Activated CD4-positive, CD25-positive, alpha-beta regulatory T cell (primary cell): ENCODE measurements at regions not wholly inside any gene's neighbourhood (a gene's known extent, or its start where the extent isn't known, plus 50 kb on each side); places are given as distances from the start of the nearest gene placed in this dataset.
A peak's percentile ranks its signal among the peaks of the same experiment; 100 is the strongest.

Experiments
- DNase-seq, 4 experiments: peaks; one replicate each; lab custom pipeline; 2025; lab: John Stamatoyannopoulos, UW

DNA sequence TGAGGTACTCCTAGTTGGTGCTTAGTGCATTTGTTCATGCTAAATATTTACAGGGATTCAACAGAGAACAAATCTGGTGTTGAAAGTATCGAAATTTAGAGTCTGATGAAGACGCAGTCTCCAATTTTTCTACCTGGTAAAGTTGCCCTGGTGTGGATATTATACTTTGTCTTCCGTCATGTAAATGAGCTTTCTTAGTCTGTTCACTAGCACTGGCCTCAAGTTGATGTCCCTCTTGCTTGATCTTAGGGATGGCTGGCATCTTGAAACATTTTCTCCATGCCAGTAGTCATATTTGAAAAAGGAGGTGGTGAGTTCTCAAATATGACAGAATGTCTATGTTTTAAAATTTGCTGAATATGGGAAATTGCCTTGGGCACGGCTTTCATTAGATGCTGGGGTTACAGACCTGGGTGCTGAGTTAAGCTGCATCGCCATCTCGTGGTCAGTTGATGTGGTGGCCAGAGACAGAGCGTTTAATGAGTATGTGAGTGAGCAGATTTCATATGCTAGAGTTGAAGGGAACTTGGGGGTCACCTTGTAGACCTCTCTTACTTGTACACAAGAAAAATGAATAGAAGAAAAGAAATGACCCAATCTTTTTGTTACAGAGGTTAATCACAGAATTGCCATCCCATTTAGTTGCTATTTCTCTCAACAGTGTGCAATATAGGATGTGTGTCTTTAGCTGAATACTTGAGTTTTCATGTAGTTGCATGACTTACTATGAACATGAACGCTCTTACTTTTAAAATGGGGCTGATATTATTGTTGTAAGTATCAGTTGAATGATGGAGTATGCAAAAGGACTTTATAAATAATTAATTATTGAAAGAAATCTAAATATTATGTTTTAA is 172.8 kb upstream of the DCN start:
- DNase-seq: peak in 2 of 4 experiments; percentile 2 to 19

DNA sequence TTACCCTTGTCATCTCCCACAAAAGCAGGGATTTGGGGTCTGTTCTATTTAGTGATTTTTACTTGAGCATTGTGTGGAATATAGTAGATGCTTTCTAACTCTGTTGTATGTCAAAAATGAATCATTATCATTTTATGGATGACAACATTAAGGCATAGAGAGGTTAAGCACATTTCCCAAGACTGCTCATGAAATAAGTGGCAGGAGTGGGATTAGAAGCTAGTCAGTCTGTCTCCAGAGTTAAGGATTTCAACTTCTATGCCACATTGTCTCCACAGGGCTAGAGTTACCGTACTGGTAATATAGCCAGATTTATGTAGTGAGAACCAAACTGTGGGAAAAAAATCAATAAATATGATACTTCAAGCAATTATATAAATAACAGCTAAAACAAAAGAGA is 170.6 kb upstream of the DCN start:
- DNase-seq: no peak

DNA sequence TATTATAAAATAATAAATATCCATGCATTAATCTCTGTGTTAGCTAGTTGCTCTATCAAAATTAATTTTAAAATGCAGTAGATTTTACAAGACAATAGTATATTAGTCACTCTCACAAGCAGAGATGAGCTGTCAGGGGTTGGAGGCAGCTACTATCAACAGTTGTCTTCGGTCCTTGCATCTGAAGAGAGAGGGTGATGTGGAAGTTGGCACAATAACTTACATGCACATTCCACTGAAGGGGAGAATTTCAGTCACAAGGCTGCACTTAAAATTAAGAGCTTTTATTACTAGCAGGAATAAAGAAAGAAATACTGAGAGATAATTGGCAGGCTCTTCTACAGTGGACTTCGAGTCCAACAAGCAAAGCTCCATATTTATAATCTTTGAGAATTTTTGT is 166.9 kb upstream of the DCN start:
- DNase-seq: no peak

DNA sequence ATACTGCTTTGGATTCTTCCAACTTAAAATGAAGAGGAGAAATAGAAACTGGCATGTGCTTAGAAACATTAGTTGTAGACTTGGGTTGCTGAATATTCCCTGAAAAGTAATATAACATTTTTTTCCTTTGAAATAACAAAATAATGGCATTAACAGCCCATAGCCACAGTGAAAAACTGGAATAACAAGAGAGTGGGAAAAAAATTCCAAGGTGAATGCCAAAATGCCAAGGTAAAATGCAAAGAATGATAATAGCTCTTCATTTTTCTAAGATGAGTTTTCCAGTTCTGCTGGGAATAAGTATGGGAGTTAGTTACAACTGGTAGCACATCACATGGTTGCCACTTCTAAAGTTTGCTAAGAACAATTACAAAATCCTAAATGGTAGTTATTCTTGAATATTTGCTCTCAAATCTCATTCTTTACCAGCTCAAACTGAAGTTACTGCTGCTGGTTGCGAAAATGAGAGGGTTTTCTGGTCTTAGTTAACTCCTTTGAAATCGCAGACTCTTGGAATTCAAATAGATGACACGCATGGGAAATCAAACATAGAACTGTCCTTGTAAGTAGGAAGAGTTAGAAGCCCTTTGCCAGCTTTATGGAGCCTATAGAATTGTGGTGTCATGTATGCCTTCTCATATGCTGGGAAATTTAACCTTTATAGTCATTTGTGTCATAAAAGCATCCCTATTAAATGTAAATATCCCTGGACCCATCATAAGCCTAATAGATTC is 165.0 kb upstream of the DCN start:
- no peak for DNase-seq

DNA sequence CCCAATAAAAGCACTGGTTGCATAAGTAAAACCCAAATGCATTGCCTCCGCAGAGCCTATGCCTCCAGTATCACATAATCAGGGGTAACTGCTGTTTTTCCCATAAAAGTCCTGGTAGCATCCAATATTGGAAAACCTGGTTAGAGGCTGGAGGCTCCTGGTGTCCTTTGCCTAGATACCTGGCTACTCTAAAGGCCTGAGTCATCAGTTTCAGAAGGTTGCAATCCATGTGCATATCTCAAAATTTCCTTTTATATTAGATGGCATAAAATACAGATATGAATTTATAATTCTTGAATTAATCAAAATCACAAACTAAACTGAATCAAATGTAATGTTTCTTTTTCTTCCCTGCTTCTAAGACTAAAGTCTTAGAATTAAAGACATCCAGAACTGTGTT is 164.2 kb upstream of the DCN start:
- no peak for DNase-seq

DNA sequence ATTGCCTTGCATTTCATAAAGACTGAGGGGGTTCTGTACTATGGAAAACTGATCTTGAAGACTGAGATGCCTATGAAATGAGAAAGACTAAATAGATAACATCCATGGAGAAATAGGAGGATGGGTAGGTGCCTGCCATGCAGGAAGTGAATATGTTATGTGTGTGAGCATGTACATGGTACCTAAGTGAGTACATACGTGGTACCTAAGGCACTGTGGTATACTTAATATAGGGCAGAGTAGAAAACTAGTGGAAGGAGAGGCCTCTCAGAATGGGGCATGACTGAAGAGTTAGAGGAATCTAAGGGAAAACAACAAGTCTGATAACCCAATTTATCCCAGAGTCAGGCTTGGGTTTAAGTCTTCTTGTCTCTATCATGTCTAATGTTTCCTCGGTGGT is 161.8 kb upstream of the DCN start:
- no peak for DNase-seq

DNA sequence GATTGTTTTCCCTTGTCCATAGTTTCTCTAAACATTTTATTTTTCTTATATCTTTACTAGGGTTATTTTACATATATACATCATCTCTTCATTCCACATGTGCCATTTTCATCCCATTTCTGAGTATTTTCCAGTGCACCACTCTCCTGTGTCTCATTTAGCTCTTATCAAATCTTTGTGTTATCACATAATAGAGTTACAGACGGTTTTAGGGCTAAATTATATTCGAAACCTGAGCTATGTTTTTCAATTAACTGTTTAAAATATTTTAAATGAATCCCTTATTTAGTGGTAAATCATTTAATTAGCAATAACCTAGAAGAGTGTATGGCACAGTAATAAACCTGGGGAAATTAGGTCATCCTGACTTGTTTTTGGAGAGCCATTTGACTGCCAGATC is 160.4 kb upstream of the DCN start:
- no peak for DNase-seq

DNA sequence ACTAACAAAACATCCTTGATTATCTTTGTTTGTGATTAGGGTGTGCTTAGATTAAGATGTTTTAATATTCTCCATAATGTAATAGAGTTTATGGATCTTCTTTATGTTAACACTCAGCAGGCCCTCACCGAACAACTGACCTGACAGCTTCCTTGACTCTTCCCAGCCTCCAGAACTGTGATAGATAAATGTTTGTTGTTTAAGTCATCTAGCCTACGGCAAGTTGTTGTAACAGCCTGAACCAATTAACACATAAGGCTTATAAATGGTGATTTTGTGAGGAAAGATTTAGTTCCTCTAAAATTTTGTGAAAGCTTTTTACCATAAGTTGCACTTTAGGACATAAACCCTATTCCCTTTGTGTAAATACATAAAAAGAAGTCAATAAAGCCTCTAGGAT is 156.5 kb upstream of the DCN start:
- no peak for DNase-seq

DNA sequence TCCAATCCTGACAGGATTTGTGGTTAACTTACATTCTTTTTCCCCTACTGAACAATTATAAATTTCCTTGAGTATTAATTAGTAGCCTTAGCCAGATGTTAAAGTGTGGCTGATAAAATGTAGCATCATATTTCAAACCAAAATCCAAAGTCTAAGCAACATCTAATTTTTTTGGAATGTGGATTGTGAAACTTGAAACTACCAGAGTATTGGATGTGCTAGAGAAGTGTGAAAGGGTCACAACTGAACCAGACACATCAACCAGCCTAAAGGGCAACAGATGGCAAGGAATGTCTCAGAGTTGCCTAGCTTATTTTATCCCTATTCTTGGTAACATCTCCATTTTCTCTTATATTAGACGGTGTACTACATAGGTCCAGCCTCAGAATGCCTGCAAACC is 153.1 kb upstream of the DCN start:
- DNase-seq: no peak

DNA sequence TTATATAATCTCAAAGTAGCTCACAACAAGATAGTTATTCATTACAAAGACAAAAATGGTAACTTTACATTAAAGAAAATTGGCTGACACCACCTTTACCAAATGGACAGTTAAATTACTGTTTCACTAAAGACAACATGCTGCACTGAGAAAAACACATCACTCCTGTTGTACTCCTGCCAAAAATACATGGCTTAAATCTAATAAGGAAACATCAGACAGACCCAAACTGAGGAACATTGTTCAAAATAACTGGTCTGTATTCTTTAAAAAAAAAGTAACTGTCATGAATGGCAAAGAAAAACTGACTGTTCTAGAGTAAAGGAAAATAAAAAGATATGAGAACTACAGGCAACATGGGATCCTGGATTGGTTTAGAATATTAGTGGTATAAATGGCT is 151.3 kb upstream of the DCN start:
- DNase-seq: no peak

DNA sequence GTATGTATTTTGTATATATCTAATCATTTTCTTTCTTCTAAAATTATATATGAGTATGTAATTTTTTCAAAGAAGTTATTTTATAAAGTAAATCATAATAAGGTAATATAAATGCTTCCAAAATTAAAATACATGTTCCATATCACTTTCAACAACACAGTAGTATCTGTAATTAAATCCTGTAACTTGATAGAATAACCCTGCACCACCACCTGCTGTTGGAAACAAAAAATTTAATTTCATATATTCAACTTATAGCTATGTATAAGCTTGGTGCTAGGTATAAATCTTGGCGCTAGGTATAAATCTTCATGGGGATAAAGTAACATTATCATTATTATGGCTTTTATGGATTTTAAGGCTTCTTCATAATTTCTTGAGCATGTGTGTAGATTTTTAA is 149.7 kb upstream of the DCN start:
- no peak for DNase-seq

DNA sequence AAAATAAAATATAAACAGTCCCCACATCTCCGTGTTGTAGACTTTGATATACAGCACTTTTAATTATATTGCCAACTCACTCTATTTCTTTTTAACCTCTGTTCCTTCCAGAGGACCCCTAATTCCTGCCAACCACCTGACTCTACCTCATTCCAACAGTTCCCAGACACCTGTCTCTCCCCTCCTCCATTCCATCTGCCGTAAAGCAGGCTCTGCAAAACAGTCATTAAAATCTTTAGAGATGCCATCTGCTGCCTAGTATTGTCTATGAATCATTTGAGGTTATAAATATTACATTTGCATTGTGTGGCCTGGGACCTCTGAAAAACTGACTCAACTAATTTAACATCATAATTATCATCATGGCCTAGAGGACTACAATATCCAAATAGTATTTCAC is 148.8 kb upstream of the DCN start:
- no peak for DNase-seq

DNA sequence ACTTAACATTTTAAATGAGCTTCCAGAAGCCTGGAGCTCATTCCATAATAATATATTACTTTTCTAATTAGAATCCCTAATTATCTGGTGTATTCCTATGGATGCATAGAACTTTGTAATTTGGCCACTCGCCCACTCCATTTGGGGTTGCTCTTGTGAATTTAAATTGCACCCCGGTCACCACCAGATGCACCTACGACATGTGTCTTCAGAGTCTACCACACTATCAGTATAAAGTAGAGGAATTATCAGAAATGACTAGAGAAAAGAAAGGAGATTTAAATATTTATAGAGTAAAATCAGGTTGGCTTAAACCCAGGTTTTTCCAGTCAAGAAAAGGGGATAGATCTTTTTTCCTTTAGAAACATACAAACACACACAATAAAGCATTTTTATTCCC is 145.8 kb upstream of the DCN start:
- no peak for DNase-seq

DNA sequence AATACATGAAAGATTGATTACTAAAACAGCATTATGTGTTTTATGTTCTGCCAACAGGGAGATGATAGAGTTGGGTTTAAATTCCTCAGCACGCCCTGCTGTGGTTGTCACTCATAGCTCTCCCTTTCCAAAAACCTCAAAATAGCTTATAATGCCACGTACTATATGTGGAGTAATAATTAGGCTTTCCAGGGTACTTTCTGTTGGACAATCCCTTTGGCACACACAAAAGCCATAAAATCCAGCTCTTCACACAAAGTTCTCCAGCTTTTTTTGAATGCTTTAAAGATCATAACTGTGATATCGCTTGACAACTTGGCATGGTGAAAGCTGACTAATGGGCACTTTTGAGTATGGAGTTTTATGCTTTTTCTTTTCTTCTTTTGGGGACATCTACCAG is 145.3 kb upstream of the DCN start:
- no peak for DNase-seq

DNA sequence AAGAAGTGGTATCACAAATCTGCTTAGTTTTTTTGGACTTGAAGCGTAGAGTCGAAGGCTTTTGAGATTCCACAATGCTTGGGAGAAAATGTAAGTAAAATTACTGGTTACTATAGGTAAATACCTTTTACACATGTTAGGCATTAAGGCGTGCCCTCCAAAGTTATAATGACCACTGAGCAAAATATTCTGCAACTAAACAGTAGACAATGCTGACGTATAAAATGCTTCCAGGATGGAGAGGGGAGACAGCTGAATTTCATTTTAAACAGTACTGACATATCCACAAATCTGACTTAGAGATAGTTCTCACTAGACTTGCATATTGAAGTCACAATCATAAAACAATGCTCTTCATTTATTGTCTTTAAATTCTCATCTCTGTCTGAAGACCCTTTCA is 144.5 kb upstream of the DCN start:
- no peak for DNase-seq

DNA sequence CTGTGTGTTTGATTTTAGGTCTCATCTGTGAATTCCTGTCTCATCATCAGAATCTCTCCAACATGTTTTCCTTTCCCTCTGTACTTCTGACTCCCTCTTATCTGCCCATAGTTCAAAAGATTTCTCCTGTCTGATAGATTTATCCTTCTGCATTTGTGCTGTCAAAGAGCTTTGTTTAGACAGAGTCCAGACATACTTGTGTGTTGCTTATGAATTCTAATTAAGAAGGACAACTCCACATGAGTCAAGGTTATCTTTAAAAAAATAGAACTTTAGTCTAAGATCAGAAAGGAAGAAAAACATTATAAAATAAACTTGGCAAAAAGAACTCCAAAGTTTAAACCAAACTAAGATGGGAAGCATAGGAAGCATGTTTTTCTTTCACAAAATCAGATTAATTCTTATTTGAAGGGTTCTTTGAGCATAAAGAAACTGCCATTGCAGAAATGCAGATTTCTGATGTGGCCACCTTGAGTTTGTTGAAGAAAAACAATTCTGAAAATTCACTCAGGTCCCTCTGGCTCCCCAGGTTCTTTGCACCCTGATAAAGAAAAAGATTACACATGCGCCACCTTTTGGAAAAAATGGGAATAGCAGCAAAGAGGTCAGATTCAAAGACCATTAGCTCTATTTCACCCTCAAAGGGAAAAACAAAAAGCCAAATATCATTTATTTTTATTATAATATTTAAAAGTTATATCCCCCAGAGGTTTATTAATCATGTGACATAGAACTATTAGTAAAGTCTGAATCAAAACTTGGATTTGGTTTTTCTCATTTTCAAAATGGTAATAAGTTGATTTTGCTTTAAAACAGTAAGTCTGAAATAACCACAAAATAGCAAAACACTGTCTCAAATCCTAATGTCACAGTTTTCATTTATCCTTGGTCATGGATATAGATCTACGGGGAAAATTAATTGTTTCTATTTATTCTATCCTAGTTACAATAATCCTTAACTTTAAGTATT is 143.7 kb upstream of the DCN start:
- DNase-seq: no peak

DNA sequence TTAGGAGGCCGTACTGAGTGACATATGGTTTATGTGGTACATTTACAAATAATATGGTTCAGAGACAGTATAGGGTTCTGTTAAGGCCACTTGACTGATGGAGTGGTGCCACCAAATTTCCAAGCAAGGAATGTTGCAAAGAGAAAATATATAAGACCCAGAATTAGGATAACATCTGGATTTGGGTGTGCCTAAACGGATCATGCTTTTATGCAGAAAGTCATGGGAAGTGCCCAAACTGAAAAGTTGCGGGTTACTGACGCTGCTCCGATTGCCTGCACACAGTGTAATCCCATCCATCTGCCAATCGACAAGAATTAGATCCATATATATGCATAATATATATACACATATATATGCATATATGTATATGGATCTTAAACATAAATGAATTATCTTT is 138.4 kb upstream of the DCN start:
- DNase-seq: no peak

DNA sequence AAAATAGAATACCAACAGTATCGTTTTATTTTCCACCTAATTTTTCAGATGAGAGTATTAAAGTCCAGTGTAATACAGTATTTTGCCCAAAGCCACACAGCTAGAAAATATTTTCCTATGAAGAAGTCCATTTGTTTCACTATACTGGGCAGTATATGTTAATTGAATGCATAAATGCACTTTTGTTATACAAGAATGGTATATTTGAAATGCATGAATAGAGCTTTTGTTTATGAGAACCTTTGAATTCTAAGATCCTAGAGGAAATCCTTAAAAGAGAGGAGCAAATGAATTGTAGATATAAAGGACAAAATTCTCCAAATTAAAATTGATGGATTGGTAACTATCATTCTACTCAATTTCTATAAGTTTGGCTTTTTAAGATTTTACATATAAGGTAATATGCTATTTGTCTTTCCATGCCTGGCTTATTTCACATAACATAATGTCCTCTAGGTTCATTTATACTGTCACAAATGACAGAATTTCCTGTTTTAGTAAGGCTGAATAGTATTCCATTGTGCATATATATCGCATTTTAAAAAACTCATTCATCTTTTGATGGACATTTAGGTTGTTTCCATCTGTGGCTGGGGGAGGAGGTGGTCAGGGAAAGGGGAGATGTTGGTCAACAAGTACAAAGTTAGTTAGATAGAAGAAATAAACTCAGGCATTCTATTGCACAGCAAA is 136.6 kb upstream of the DCN start:
- DNase-seq: no peak

DNA sequence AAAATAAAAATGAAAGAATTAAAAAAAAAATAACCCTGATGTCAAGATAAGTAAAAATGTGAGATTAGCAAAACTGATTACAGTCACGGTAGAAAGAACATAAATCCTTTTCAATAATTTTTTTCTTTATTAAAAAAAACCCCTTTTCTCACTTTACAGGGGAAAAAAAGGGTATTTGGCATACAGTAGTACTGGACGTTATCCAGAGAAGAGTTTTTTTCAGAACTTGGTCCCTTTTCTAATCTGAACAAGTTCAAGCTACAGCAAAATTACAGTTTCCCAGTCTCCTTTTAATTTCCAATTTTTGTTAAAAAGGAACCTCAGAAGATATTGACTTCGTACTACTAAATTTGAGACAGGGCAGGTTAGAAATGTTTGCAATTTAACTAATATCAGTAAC is 134.7 kb upstream of the DCN start:
- no peak for DNase-seq

DNA sequence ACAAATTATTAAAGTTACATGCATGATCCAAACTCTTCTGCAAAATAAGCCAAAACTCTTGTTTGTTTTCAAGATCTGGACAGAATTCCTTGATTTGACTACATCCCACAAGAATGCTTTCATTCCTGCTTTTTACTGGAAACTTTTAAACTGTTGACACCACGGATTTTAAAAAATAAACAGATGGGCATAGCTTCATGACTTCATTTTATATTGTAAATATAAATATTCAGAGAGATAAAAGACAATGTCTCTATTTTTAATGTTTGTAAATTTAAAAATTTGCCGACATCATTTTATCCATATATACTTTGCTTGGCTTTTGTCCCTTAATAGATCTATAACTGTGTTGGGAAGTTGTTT is 134.3 kb upstream of the DCN start:
- no peak for DNase-seq

DNA sequence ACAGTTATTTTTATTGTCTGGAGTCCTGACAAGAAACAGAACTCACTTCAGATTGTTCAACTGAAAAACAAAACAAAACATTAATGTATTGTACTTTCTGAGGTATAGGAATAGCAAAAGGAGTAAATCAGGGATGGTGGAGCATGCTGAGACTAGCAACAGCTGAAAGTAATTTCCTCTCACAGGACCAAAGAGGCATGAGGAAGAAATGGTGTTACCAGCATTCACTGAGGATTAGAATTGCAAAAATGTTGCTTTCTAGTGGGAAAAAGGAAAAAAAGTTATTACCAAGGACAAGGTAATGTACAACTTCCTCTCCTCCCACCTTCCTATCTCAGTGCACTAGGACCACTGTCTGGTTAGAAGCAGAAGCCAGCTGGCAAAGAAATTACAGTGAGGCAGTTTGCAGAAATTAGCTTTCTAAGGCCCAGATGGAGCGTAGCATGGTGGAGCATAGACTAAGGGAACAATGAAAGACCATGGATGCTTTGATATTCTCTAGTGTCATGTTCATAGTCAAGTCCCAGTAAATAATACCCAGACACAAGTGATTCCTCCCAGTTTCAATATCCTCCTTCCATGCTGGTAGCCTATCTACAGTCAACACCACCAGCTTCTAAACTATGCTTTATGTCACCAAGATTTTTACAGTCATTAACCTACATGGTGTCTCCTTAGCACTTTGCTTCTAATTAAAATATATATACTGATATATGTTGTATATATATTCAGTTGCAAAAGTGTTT is 133.7 kb upstream of the DCN start:
- DNase-seq: no peak
